GM18867 (cell line): ENCODE measurements at regions not wholly inside any gene's neighbourhood (a gene's known extent, or its start where the extent isn't known, plus 50 kb on each side); places are given as distances from the start of the nearest gene placed in this dataset.
A peak's percentile ranks its signal among the peaks of the same experiment; 100 is the strongest.
"Not testable (repeated sequence)": the region's sequence is repeated elsewhere in the genome, so short reads cannot be mapped to it uniquely, and the experiment has no call there.

Experiments used
- ATAC-seq: cut with Tn5 transposase; IDR thresholded peaks from one replicate; pipeline ENCODE4 v1.9.1; 2021; ENCODE audit warnings: mild to moderate bottlenecking, moderate library complexity; ENCODE audit not compliant: unreplicated experiment

GRCh38 chr4:183374950-183375555 is 52.8 kb upstream of the CLDN24 start:
- no peak for ATAC-seq

DNA sequence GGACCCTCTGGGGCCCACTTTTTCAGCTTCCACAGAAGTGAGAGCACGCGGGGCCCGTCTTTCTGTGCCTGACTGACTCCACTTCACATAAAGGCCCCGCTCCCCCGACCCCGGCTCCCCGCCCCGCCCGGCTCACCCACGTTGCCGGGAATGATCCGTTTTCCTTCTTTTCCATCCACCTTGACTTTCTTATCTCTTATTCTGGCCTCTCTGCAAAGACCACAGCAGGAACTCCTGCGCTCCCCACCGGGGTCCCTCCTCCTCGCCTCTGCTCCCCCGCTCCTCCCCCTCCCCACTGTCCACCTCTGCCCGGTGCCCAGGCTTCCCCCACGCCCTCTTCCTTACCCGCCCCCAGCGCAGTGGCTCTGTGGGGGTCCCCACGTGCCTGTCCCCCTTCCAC is 54.2 kb upstream of the CLDN24 start:
- no peak for ATAC-seq

GRCh38 chr4:183377491-183377890 is 55.3 kb upstream of the CLDN24 start:
- no peak for ATAC-seq

DNA sequence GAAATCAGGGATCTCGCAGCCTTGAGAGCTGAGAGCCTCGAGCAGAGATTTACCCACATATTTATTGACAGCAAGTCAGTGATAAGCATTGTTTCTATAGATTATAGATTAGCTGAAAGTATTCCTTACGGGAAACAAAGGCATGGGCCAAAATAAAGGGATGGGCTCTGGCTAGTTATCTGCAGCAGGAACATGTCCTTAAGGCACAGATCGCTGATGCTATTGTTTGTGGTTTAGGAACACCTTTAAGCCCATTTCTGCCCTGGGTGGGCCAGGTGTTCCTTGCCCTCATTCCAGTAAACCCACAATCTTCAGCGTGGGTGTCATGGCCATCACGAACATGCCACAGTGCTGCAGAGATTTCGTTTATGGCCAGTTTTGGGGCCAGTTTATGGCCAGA is 56.1 kb upstream of the CLDN24 start:
- not testable (repeated sequence) for ATAC-seq

GRCh38 chr4:183380901-183381300 is 58.7 kb upstream of the CLDN24 start:
- no peak for ATAC-seq

GRCh38 chr4:183383606-183384005 is 60.8 kb upstream of the CDKN2AIP start:
- no peak for ATAC-seq

GRCh38 chr4:183384516-183384915 is 59.9 kb upstream of the CDKN2AIP start:
- ATAC-seq = no peak

DNA sequence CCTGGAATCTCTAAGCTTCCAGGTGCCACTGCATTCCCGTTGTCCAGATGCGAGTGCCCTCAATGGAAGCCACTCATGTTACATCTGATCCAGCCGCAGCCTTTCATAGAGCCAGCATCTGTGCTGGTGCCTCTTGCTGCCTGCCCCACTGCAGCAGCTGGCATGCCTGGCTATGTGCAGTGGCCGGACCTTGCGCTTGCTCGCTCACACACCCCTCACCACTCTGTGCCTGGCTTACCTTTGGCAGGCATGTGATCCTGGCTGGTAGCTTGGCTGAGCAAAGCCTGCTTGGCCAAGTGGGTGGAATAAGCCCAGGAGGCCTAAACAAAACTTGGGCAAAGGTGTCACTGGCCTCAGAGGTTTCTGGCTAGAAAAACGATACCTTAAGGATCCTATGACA is 59.5 kb upstream of the CDKN2AIP start:
- no peak for ATAC-seq

- no peak for ATAC-seq
Observed at GRCh38 chr4:183388021-183388420, 56.4 kb upstream of the CDKN2AIP start.

GRCh38 chr4:183388777-183389176 is 55.7 kb upstream of the CDKN2AIP start:
- ATAC-seq = no peak

GRCh38 chr4:183390374-183390773 is 54.1 kb upstream of the CDKN2AIP start:
- ATAC-seq = no peak

GRCh38 chr4:183391204-183391603 is 53.2 kb upstream of the CDKN2AIP start:
- no peak for ATAC-seq

GRCh38 chr4:183392377-183392776 is 52.1 kb upstream of the CDKN2AIP start:
- peak; percentile 36 for ATAC-seq

DNA sequence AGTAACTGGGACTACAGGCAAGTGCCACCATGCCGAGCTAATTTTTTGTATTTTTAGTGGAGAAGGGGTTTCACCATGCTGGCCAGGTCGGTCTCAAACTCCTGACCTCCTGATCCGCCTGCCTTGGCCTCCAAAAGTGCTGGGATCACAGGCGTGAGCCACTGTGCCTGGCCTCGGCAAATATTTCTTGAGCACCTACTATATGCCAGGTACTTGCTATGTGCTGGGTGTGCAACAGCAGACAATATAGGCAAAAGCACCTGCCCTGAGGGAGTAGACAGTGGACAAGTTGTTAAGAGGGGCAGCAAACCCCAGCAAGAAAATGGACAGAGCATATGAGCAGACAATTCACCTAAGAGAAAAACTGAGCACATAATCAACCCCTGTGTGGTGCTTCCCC is 51.0 kb upstream of the CDKN2AIP start:
- ATAC-seq = no peak

DNA sequence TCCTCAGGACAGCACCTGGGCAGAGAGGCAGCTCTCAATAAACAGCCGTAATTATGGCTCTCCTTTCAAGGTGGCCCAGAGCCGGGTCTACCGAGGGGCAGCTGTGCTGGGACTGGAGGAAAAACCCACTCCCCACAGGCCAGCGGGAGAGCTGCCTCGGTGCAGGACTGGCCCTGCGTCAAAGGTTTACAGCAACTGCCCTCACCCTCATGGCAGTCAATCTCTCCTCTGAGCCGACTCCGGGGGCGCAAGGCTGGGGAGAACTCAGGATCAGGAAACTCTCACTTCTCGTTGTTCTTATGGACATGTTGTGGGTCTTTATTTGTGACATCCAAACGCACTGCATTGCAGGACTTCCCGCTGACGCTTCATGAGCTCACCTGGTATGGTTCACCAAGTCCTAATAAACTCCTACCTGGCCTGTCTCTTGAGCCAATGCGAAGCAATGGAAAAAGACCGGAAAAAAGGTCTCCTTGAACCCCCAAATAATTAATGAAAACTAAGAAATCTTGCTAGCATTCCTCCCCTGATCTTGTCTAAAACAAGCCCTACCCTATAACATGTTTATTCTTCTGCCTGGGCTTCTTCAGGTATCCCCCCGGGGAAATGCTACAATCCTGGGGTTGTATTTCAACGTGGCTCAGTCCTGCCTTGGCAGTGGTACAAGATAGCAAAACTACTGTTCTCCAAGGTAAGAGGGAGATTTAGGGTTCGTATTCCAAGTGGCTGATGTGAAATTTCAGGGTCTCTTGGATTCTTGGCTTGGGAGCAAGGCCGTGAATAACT is 50.1 kb upstream of the CDKN2AIP start:
- no peak for ATAC-seq
